Fibroblast of skin of right quadriceps (primary cell): ENCODE measurements at regions not wholly inside any gene's neighbourhood (a gene's known extent, or its start where the extent isn't known, plus 50 kb on each side); places are given as distances from the start of the nearest gene placed in this dataset.

ENCODE experiments used
- DNase-seq: peaks from one replicate; pipeline ENCODE4 v3.0.0-alpha.2; 2013

DNA sequence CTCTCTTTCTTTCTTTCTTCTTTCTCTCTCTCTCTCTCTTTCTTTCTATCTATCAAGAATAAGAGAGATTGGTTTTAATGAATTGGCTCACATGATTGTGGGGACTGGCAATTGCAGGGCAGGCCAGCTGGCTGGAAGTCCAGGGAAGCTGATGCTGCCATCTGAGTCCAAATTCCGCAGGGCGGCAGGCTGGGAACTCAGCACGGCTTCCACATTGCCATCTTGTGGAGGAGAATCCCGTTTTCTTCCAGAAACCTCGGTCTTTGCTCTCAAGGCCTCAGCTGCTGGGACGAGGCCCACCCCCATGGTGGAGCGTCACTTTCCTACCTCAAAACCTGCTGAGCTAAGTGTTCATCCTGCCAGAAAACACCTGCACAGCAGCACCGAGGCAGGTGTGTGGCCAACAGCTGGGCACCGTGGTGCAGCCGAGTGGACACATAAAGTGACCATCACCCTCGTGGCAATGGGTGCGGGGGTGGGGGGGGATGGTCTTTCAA, 58.8 kb upstream of the SLCO4A1 start:
- DNase-seq = no peak

DNA sequence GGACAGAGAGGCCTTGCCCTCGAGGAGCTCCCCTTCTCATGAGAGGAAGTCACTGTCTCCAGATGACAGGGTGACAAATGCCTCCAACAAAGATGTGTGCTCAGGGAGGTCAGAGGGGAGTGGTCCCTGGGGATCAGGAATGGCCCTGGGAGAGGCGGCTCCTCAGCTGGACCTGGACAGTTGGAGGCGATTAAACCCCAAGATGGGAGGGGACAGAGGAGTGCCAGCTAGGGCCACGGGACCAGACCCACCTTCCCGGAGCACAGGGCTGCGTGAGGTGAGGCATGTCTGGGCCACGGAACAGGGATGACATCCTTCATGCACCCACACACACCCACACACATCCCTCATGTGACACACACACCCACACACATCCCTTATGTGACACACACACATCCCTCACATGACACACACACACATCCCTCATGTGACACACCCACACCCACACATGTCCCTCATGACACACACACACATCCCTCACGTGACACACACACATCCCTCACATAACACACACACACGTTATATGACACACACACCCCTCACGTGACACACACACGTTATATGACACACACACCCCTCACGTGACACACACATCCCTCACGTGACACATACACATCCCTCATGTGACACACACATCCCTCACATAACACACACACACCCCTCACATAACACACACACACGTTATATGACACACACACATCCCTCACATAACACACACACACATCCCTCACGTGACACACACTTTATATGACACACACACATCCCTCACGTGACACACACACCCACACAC, 57.4 kb upstream of the SLCO4A1 start:
- no peak for DNase-seq

DNA sequence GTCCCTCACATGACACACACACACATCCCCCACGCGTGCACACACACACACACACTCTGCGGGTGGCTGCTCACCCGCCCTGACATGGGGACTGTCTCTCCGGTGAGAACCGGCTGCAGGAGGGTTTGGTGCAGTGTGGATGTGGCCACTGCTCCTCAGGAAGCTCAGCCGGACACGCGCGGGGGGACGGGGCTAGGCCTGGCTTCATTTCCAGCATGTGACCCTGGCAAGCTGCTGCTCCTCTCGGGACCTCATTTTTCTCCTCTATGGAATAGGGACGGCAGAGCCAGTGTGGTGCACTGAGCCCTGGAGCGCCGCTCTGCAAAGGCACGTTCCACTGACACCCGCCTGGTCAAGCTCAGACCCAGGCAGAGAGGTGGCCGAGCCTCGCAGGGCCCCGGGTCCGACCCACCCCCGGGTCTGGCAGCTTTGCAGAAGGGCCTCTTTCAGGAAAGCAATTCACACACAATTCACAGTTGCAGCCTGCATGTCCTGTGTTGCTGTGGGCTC, 56.8 kb upstream of the SLCO4A1 start:
- DNase-seq = no peak

DNA sequence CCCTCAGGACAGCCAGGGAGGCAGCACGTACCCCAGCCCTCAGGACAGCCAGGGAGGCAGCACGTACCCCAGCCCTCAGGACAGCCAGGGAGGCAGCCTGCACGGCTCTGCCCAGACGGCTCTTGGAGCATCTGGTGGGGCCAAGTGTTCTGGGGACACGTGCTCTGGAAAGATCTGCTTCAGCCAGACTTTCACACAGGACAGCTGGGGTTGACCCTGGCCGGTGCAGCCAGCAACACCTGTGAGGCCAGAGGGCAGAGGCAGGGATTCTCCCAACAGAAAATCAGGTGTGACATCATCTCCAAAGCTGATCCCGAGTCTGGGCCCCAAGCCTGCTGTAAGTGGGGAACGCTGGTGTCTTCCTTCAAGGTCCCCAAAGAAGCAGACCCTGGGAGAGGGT, 55.5 kb upstream of the SLCO4A1 start:
- DNase-seq = no peak

DNA sequence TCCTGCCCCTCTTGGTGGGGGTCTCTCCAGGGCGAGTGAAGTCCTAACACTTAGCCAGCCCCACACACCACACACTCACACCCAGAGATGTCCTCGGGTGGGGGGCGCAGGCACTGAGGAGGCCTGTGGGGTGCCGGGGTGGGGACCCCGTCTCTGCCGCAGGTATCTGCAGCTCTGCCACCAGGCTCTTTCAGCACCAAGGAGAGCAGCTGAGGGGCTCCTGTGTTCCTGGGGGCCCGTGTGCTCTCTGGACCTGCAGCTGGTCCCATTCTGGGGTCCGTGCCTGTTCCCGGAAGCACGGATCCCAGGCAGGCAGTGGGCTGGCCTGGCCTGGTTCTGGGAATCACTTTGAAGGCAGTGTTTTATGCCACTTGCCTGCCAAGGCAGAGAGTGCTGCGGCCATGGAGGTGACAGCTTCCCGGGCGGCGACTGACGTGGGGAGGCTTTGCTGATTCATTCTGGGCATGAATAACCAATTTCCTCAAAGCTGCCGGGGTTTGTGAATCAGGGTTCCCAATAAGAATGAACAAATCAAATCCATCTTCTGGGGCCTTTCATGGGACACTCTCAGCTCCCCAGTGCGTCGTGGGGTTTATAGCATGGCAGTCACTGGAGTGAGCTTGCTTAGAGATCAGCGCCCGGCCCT, 54.4 kb upstream of the SLCO4A1 start:
- DNase-seq = no peak

DNA sequence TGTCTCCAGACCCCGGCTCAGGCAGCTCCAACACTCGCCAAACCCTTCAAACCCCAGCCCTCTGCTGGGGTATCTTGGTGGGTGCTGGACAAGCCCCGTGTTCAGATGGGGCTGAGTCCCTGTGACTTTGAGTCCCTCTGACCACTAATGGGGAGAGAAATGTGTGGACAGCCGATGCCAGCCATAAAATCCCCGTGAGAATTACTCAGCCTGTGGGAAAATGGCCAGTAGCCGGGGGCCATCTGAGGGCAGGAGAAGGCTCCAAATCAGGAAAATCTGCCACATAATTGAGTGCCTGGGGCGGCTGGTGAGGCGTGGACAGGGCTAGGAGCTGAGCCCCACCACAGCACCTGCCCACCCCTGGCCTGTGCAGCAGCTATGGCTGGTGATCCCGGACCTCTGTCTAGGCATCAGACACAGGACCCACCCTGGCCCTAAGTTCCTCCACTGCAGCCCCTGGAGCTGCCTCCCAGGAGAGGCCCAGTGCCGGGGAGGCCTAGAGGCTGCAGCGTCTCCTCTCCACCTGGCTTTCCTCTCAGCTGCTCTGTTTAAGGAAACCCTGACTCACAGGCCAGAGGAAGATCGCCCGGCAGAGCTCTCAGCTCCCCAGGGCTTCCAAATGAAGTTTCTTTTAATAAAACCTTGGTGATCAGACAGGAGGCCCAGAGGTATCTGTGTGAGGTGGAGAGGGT, 53.7 kb upstream of the SLCO4A1 start:
- DNase-seq = no peak

DNA sequence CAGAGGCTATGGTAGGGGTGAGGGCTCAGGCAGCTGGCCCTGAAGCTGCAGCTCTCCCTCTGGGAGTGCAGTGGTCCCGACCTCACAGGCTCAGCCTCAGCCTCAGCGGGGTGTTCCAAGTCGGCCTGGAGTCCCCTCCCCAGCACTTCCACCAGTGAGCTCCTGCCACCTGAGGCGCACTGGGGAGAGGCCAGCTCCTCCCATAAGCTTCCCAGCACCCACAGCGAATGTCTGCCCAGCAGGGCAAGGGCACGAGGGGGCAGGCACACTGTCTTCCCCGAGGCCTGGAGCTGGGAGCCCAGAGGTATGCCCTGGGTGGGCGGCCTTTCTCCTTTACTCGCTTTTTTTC, 53.2 kb upstream of the SLCO4A1 start:
- DNase-seq = no peak

DNA sequence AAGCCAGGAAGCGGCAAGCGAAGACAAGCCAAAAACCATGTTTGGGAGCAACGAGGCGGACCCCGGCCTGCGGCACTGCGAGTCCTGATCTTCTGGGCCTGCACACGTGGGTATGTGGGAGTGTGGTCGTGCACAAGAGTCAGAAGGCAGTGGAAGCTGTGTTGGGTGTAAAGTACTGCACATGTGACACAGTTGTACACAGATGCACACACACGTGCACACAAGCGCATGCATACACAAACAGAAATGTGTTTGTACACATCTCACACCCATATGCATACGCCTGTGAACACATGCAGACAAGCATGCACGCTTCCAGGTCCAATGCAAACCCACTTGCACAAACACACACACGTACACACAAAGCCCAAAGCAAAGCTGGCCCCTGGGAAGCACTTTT, 52.6 kb upstream of the SLCO4A1 start:
- no peak for DNase-seq

DNA sequence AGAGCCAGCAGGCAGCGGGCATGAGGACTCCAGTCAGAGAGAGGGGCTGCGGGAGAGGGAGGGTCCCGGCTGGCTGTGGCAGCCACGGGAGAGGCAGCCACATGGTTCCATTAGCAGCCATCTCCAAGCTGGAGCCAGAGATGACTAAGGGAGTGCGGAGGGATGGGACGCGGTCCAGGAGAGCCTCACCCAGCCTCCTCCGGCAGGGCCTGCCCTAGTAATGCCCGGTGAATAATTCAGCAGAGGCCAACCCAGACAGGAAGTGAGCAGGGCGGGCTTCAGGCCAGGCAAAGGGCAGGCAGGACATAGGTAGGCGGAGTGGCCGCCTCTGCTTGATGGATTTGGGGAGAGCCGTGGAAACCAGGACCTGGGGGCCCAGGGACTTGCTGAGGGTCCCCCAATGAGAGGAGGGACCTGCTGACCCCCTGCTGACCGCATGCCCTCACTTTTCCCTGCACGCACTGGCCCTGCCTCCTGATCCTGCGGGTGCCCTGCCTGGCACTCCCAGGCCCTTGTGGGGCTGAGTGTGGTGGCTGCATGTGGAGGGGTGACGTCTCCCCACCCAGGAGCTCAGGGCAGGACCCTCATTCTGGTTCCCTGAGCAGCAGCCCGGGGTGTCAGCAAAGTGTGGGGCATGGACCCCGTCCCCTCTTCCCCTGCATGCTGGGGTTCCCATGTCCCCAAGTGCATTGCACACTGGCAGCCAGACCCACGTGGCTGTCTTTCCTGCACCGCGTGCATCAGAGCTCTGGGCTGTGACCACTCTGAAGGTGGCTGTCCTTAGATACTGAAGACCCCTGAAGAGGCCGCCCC, 51.8 kb upstream of the SLCO4A1 start:
- DNase-seq = peak; percentile 19

DNA sequence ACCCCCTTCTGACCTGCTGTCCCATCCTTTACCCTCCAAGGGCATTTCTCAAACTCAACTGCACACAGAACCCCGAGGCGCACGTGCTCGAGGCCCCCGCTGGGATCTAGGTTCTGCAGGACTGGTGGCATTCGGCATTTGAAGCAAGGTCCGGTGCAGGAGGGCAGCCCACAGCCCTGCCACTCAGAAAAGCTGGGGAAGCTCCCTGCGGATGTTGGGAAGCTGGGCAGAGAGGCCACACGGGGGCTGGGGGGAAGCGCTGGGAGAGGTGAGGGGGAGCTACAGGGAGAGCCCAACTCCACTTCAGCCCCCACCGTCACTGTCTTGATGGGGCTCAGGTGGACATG, 51.2 kb upstream of the SLCO4A1 start:
- no peak for DNase-seq

DNA sequence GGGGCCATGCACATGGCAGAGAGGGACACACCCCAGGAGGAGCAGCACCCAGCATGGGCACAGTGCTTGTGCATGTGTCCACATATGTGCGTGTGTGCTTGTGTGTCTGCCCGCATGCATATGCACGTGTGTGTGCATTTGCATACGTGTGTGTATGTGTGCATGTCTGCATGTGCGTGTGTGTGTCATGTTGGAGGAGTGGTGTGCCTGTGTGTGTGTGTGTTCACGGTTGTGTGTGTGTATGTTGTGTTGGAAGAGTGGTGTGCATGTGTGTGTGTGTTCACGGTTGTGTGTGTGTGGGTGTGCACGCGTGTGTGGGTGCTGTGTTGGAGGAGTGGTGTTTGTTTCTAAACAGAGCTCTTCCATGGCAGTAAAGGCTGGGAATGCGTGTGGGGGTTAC, 50.7 kb upstream of the SLCO4A1 start:
- DNase-seq = no peak
